Esophagus (tissue), 2 donors: ENCODE measurements at regions not wholly inside any gene's neighbourhood (a gene's known extent, or its start where the extent isn't known, plus 50 kb on each side); places are given as distances from the start of the nearest gene placed in this dataset.

Source experiments
- H3K27ac ChIP-seq, 2 donors: one replicate each; pipeline ENCODE4 v1.5.1; 2013; ENCODE audit warnings: low read depth in 2 of 2, mild to moderate bottlenecking in 2 of 2, inconsistent platforms in 1 of 2, low read length in 1 of 2, moderate library complexity in 1 of 2
- H3K27me3 ChIP-seq, 2 donors: one replicate each; pipeline ENCODE4 v1.6.1; 2013; ENCODE audit warnings: low read length in 2 of 2, control low read depth in 1 of 2, mild to moderate bottlenecking in 1 of 2; ENCODE audit not compliant: insufficient read depth in 2 of 2, control insufficient read depth in 1 of 2
- H3K36me3 ChIP-seq, 2 donors: one replicate each; pipeline ENCODE4 v1.6.1; 2013; ENCODE audit warnings: low read length in 1 of 2; ENCODE audit not compliant: control insufficient read depth in 2 of 2, insufficient read depth in 2 of 2
- H3K4me1 ChIP-seq, 2 donors: one replicate each; pipeline ENCODE4 v1.6.1; 2013; ENCODE audit warnings: low read length in 1 of 2; ENCODE audit not compliant: control insufficient read depth in 2 of 2, insufficient read depth in 2 of 2
- H3K4me3 ChIP-seq, 2 donors: one replicate each; pipeline ENCODE4 v1.5.1; 2013; ENCODE audit warnings: low read length in 2 of 2, mild to moderate bottlenecking in 2 of 2, low read depth in 1 of 2, moderate library complexity in 1 of 2
- H3K9me3 ChIP-seq, 2 donors: one replicate each; pipeline ENCODE4 v1.6.1; 2013; ENCODE audit warnings: mild to moderate bottlenecking in 2 of 2, low read depth in 1 of 2, low read length in 1 of 2, moderate library complexity in 1 of 2; ENCODE audit not compliant: control insufficient read depth in 2 of 2, insufficient read depth in 1 of 2
- WGBS, 2 donors: extraction: QIAGEN DNeasy Blood & Tissue Kit; methylation state at CpG; one replicate each; pipeline ENCODE4 v1.1.7; 2013; 5-methylcytosine and 5-hydroxymethylcytosine counted together
- donor health status: healthy with polysubstance abuse.
- donor health status: Bipolar disorder and iron deficiency.

- H3K27me3 ChIP-seq, result no peaks in the 10 kb centered on the region
- peaks cover 0 to 6% of the 10 kb centered on the region in 2 donors for H3K9me3 ChIP-seq
- no peak overlapping the region for H3K4me3 ChIP-seq
- H3K4me1 ChIP-seq, result no peaks in the 10 kb centered on the region
- WGBS, 2 donors, result 68% methylated on average over 6 of the region's 6 CpGs
- no peak overlapping the region for H3K27ac ChIP-seq
- H3K36me3 ChIP-seq, result no peaks in the 10 kb centered on the region
Measured at GRCh38 chr7:52249741-52250140, 785.7 kb upstream of the POM121L12 start.

- Histone ChIP-seq H3K36me3 (no peaks in the 10 kb centered on the region), H3K9me3 (peaks cover under 1 to 9% of the 10 kb centered on the region in 2 donors), H3K27ac (no peak overlapping the region), H3K27me3 (no peaks in the 10 kb centered on the region), H3K4me1 (no peaks in the 10 kb centered on the region), H3K4me3 (no peak overlapping the region)
- 70% methylated on average over 4 of the region's 4 CpGs for WGBS, 2 donors
Measured at GRCh38 chr7:52247518-52247917, 787.9 kb upstream of the POM121L12 start.

- H3K36me3 ChIP-seq, result no peaks in the 10 kb centered on the region
- H3K27me3 ChIP-seq, result no peaks in the 10 kb centered on the region
- H3K27ac ChIP-seq, result no peak overlapping the region
- WGBS, 2 donors, result 94 to 95% methylated on average over 3 of the region's 3 CpGs
- H3K9me3 ChIP-seq, result peaks cover 2 to 4% of the 10 kb centered on the region in 2 donors
- no peak overlapping the region for H3K4me3 ChIP-seq
- no peaks in the 10 kb centered on the region for H3K4me1 ChIP-seq
Measured at GRCh38 chr7:52243685-52244084, 791.7 kb upstream of the POM121L12 start.

- Histone ChIP-seq H3K36me3 (no peaks in the 10 kb centered on the region), H3K4me1 (no peaks in the 10 kb centered on the region), H3K9me3 (peaks cover 10% of the 10 kb centered on the region in 2 donors), H3K27me3 (no peaks in the 10 kb centered on the region), H3K4me3 (no peak overlapping the region), H3K27ac (no peak overlapping the region)
- 68 to 73% methylated on average over 2 of the region's 2 CpGs for WGBS, 2 donors
Measured at GRCh38 chr7:52233248-52233647, 802.2 kb upstream of the POM121L12 start.

GRCh38 chr7:52211930-52212329, 823.5 kb upstream of the POM121L12 start:
- WGBS, 2 donors, result 72 to 85% methylated on average over 3 of the region's 3 CpGs
- Histone ChIP-seq H3K27me3 (no peaks in the 10 kb centered on the region), H3K36me3 (no peaks in the 10 kb centered on the region)

GRCh38 chr7:52209614-52210013, 825.8 kb upstream of the POM121L12 start:
- Histone ChIP-seq H3K27ac (no peak overlapping the region), H3K27me3 (no peaks in the 10 kb centered on the region), H3K9me3 (peaks cover 2 to 5% of the 10 kb centered on the region in 2 donors), H3K36me3 (no peaks in the 10 kb centered on the region), H3K4me3 (no peak overlapping the region), H3K4me1 (no peaks in the 10 kb centered on the region)
- WGBS, 2 donors, result 43 to 53% methylated on average over 2 of the region's 2 CpGs

More at GRCh38 chr7:52211930-52212329, 823.5 kb upstream of the POM121L12 start:
- Histone ChIP-seq H3K9me3 (peaks cover 2 to 8% of the 10 kb centered on the region in 2 donors), H3K27ac (no peak overlapping the region), H3K4me1 (no peaks in the 10 kb centered on the region), H3K4me3 (no peak overlapping the region)

- 11 to 22% methylated on average over 1 of the region's 1 CpG for WGBS, 2 donors
- Histone ChIP-seq H3K27ac (no peak overlapping the region), H3K9me3 (peaks cover 0 to 2% of the 10 kb centered on the region in 2 donors), H3K4me3 (no peak overlapping the region), H3K27me3 (no peaks in the 10 kb centered on the region), H3K4me1 (no peaks in the 10 kb centered on the region), H3K36me3 (no peaks in the 10 kb centered on the region)
Measured at GRCh38 chr7:52197221-52197620, 838.2 kb upstream of the POM121L12 start.

- Histone ChIP-seq H3K36me3 (no peaks in the 10 kb centered on the region), H3K4me1 (no peaks in the 10 kb centered on the region), H3K9me3 (peaks cover 0 to 2% of the 10 kb centered on the region in 2 donors), H3K27ac (no peak overlapping the region), H3K4me3 (no peak overlapping the region), H3K27me3 (no peaks in the 10 kb centered on the region)
- 53 to 83% methylated on average over 4 of the region's 4 CpGs for WGBS, 2 donors
Measured at GRCh38 chr7:52195664-52196063, 839.8 kb upstream of the POM121L12 start.

GRCh38 chr7:52189153-52189778, 846.2 kb upstream of the POM121L12 start:
- WGBS, 2 donors, result 79 to 87% methylated on average over 2 of the region's 2 CpGs
- no peak overlapping the region for H3K27ac ChIP-seq
- no peak overlapping the region for H3K4me3 ChIP-seq
- H3K4me1 ChIP-seq, result no peaks in the 10 kb centered on the region
- H3K27me3 ChIP-seq, result peaks cover 0 to 2% of the 10 kb centered on the region in 2 donors
- peaks cover 0 to 3% of the 10 kb centered on the region in 2 donors for H3K9me3 ChIP-seq
- no peaks in the 10 kb centered on the region for H3K36me3 ChIP-seq

- H3K27me3 ChIP-seq, result no peaks in the 10 kb centered on the region
Measured at GRCh38 chr7:52184006-52184703, 851.3 kb upstream of the POM121L12 start.

More at GRCh38 chr7:52184006-52184703, 851.3 kb upstream of the POM121L12 start:
- Histone ChIP-seq H3K27ac (no peak overlapping the region), H3K4me3 (no peak overlapping the region), H3K4me1 (no peaks in the 10 kb centered on the region), H3K9me3 (peaks cover 0 to 3% of the 10 kb centered on the region in 2 donors), H3K36me3 (no peaks in the 10 kb centered on the region)
- 66 to 74% methylated on average over 8 of the region's 8 CpGs for WGBS, 2 donors
